Nephron (organoid): ENCODE measurements at regions not wholly inside any gene's neighbourhood (a gene's known extent, or its start where the extent isn't known, plus 50 kb on each side); places are given as distances from the start of the nearest gene placed in this dataset.
"Not testable (repeated sequence)": the region's sequence is repeated elsewhere in the genome, so short reads cannot be mapped to it uniquely, and the experiment has no call there.

Experiments used
- H3K27ac Mint-ChIP-seq, 3 experiments: 2 replicates each; pipeline ENCODE4 v1.8.0; 2020; ENCODE audit warnings: mixed read lengths in 3 of 3, mild to moderate bottlenecking in 2 of 3, moderate library complexity in 1 of 3
- H3K27me3 Mint-ChIP-seq: 2 replicates; pipeline ENCODE4 v1.8.0; 2021; ENCODE audit warnings: low read depth, mild to moderate bottlenecking, moderate library complexity, mixed read lengths
- H3K36me3 Mint-ChIP-seq: 2 replicates; pipeline ENCODE4 v1.8.0; 2020; ENCODE audit warnings: low read depth, mixed read lengths
- H3K4me1 Mint-ChIP-seq: 2 replicates; pipeline ENCODE4 v1.8.0; 2020; ENCODE audit warnings: mixed read lengths
- H3K4me3 Mint-ChIP-seq, 3 experiments: 2 replicates each; pipeline ENCODE4 v1.8.0; 2020; ENCODE audit warnings: mild to moderate bottlenecking in 3 of 3, mixed read lengths in 3 of 3, moderate library complexity in 2 of 3
- H3K9me3 Mint-ChIP-seq: 2 replicates; pipeline ENCODE4 v1.8.0; 2020; ENCODE audit warnings: mixed read lengths
- TF ChIP-seq, protein P1 (sequence below), 3 experiments: fragments of 200-600 bp; sonication (generic); IDR thresholded peaks; one replicate each; pipeline ENCODE4 v1.5.0; 2021; ENCODE audit warnings: antibody characterized with exemption in 3 of 3; ENCODE audit not compliant: unreplicated experiment in 3 of 3

GRCh38 chr2:95682889-95683517 is 91.2 kb downstream of the TRIM43 start:
- not testable (repeated sequence) for H3K36me3 Mint-ChIP-seq, H3K9me3 Mint-ChIP-seq
- Mint-ChIP-seq H3K4me3 (peak overlapping the region; percentile 76 to 82 (median 80)), H3K4me1 (peaks cover 42% of the 10 kb centered on the region), H3K27me3 (peaks cover 26% of the 10 kb centered on the region), H3K27ac (peak overlapping the region; percentile 85 to 93 (median 92))

DNA sequence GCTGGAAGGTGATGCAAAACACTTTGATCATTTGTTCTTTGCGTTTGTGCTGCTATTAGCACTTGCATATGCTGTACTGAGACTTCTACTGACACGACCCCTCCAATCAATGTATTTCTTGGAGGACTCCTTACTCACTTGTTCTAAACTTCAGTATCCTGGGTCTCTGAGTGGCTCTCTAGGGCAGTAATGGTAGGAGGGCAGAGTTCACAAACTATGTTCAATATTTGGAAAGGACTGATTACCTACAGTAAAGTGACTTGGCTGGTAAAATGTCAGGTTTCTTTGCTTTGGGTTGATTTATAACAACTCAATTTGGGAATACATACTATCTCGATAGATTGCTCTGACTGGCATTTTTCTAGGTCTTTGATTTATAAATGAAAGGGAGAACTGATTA is 93.7 kb downstream of the TRIM43 start:
- peaks cover 41% of the 10 kb centered on the region for H3K4me1 Mint-ChIP-seq
- no peaks in the 10 kb centered on the region for H3K36me3 Mint-ChIP-seq
- H3K9me3 Mint-ChIP-seq = no peaks in the 10 kb centered on the region
- TF ChIP-seq, protein P1, sequence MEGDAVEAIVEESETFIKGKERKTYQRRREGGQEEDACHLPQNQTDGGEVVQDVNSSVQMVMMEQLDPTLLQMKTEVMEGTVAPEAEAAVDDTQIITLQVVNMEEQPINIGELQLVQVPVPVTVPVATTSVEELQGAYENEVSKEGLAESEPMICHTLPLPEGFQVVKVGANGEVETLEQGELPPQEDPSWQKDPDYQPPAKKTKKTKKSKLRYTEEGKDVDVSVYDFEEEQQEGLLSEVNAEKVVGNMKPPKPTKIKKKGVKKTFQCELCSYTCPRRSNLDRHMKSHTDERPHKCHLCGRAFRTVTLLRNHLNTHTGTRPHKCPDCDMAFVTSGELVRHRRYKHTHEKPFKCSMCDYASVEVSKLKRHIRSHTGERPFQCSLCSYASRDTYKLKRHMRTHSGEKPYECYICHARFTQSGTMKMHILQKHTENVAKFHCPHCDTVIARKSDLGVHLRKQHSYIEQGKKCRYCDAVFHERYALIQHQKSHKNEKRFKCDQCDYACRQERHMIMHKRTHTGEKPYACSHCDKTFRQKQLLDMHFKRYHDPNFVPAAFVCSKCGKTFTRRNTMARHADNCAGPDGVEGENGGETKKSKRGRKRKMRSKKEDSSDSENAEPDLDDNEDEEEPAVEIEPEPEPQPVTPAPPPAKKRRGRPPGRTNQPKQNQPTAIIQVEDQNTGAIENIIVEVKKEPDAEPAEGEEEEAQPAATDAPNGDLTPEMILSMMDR (IDR thresholded peaks at IDR 0.05; ENCODE audit: unreplicated experiment in 3 of 3) = no peak
- H3K27ac Mint-ChIP-seq = peak overlapping the region in 1 of 3 experiments; percentile 45
- H3K4me3 Mint-ChIP-seq = no peak overlapping the region
- peaks cover 16% of the 10 kb centered on the region for H3K27me3 Mint-ChIP-seq

GRCh38 chr2:95686056-95686825 is 94.4 kb downstream of the TRIM43 start:
- not testable (repeated sequence) for H3K36me3 Mint-ChIP-seq, H3K4me3 Mint-ChIP-seq, H3K9me3 Mint-ChIP-seq
- Mint-ChIP-seq H3K4me1 (peaks cover 41% of the 10 kb centered on the region), H3K27me3 (peaks cover 10% of the 10 kb centered on the region), H3K27ac (peak overlapping the region in 1 of 3 experiments; percentile 45)

- H3K36me3 Mint-ChIP-seq, H3K27me3 Mint-ChIP-seq, H3K4me3 Mint-ChIP-seq, H3K9me3 Mint-ChIP-seq: not testable (repeated sequence)
- Mint-ChIP-seq H3K4me1 (peaks cover 32% of the 10 kb centered on the region), H3K27ac (peak overlapping the region in 1 of 3 experiments; percentile 1)
Measured at GRCh38 chr2:95687852-95688251, 96.1 kb downstream of the TRIM43 start.

DNA sequence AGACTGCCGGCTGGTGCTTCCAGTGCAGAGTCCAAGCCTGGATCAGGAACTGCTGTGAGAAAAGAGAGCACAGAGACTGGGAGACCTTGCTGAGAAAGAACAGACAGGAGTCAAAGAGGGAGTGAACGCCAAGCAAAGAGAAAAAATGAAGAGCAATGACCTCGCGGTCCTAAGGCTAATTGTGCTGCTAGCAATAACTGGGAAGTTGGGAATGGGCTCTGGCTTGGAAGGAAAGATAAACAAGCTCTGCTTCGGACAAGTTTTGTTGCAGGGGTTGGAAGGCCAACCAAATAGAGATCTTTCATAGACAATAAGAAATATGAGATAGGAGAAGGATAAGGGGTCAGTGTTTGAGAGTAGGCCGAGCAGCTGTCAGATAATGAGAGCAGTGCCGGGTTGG is 99.4 kb downstream of the TRIM43 start:
- peaks cover 22% of the 10 kb centered on the region for H3K27me3 Mint-ChIP-seq
- H3K27ac Mint-ChIP-seq, H3K9me3 Mint-ChIP-seq, H3K36me3 Mint-ChIP-seq, H3K4me3 Mint-ChIP-seq: not testable (repeated sequence)
- H3K4me1 Mint-ChIP-seq = peaks cover 17% of the 10 kb centered on the region

GRCh38 chr2:95693071-95693846 is 101.5 kb downstream of the TRIM43 start:
- H3K27ac Mint-ChIP-seq, H3K4me1 Mint-ChIP-seq, H3K36me3 Mint-ChIP-seq, H3K4me3 Mint-ChIP-seq, H3K9me3 Mint-ChIP-seq: not testable (repeated sequence)
- peaks cover 29% of the 10 kb centered on the region for H3K27me3 Mint-ChIP-seq

GRCh38 chr2:95695613-95696012 is 103.8 kb downstream of the TRIM43 start:
- TF ChIP-seq, protein P1 (IDR thresholded peaks at IDR 0.05; ENCODE audit: unreplicated experiment in 3 of 3) = no peak
- H3K36me3 Mint-ChIP-seq = no peaks in the 10 kb centered on the region
- H3K4me1 Mint-ChIP-seq = peaks cover 3% of the 10 kb centered on the region
- no peak overlapping the region for H3K4me3 Mint-ChIP-seq
- peaks cover 3% of the 10 kb centered on the region for H3K9me3 Mint-ChIP-seq
- no peak overlapping the region for H3K27ac Mint-ChIP-seq
- peaks cover 37% of the 10 kb centered on the region for H3K27me3 Mint-ChIP-seq

DNA sequence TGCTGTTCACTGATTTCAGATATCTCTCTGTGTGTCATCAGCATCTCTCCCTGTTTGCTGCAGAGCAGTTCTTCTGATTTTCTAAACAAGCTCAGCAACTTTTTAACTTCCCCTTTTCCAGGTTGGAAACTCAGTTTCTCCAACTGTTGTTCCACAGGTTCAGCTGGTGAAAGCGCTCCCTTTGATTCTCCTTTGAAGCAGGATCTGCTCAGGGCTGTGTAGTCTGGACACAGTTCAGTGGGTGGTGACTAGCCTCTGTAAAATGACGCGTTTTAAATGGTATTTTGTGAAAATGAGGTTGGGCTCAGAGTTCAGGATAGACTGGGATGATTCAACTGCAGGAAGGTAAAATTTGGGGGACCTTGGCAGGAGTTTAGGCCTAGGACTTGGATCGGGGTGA is 106.3 kb downstream of the TRIM43 start:
- Mint-ChIP-seq H3K36me3 (no peaks in the 10 kb centered on the region), H3K4me3 (no peak overlapping the region), H3K27ac (no peak overlapping the region), H3K4me1 (peaks cover 6% of the 10 kb centered on the region), H3K9me3 (peaks cover 3% of the 10 kb centered on the region), H3K27me3 (peaks cover 37% of the 10 kb centered on the region)
- TF ChIP-seq, protein P1 (IDR thresholded peaks at IDR 0.05; ENCODE audit: unreplicated experiment in 3 of 3) = no peak

- H3K9me3 Mint-ChIP-seq, H3K27ac Mint-ChIP-seq, H3K4me1 Mint-ChIP-seq, H3K36me3 Mint-ChIP-seq, H3K4me3 Mint-ChIP-seq: not testable (repeated sequence)
- H3K27me3 Mint-ChIP-seq = peaks cover 38% of the 10 kb centered on the region
Measured at GRCh38 chr2:95699201-95700184, 107.7 kb downstream of the TRIM43 start.
